IPS-18c (cell line): ENCODE measurements at regions not wholly inside any gene's neighbourhood (a gene's known extent, or its start where the extent isn't known, plus 50 kb on each side); places are given as distances from the start of the nearest gene placed in this dataset.
"Not testable (repeated sequence)": the region's sequence is repeated elsewhere in the genome, so short reads cannot be mapped to it uniquely, and the experiment has no call there.

Source experiments
- H3K4me3 ChIP-seq: 2 replicates; pipeline ENCODE4 v1.7.0; 2013; ENCODE audit warnings: low read depth, mild to moderate bottlenecking, low read length, moderate library complexity; ENCODE audit not compliant: insufficient read depth
- H3K9me3 ChIP-seq: one replicate; pipeline ENCODE4 v1.6.1; 2013; ENCODE audit warnings: mild to moderate bottlenecking, low read length, moderate library complexity; ENCODE audit not compliant: control insufficient read depth, insufficient read depth

DNA sequence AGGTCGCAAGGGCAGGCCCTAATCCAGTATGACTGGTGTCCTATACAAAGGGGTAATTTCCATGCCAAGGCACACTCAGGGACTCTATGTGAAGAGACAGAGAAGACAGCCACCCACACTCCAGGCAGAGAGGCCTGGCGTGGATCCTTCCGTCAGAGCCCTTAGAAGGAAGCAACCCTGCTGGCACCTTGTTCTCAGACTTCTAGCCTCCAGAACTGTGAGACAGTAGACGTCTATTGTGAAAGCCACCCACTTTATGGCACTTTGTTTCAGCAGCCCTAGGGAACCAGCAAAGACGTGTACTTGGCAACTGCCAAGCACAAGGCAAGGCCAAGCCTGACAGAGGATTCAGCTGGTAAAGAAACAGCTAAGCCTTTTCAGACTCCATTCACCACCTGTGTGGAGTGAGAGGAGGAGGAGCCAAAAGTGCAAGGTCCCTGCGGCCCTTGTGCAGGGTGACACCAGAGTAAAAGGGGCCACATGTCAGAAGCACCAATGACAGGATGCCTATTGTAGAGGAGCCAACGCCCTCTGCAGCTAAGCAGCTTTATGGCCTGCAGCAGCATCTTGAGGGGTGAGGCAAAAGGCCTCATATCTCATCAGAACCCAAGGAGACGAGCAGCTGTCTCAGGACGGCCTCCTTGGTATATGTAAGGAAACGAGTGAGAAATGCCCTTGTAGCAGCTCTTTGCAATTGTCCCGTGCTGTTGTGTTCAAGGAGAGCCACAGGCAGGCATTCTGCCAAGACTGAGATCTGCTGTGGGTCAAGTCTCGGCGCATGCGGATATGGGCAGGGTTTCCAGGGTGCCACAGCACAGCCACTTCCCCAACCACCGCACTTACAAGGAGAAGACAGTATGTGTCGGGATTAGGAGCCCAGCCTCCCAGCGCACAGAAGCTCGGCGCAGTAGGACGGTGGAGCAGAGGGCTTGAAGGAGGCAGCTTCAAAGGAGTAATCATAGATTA, 121.5 kb upstream of the LIPC start:
- Histone ChIP-seq H3K4me3 (no peak overlapping the region), H3K9me3 (no peaks in the 10 kb centered on the region)

DNA sequence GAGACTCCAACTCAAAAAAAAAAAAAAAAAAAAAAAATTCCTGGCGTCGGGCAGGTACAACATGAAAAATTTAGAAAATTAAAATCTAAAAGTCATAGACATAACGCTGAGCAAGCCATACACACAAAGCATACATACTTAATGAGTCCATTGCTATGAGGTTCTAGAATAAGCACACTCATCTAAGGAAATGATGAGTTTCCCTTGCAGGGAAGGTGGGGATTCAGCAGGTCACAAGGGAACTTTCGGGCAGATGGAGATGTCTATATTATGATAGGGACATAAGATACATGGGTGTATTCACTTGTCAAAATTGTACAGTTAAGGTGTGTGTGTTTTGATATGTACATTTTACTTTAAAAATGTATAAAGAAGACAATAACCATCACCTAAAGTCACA, 120.2 kb upstream of the LIPC start:
- H3K9me3 ChIP-seq = no peaks in the 10 kb centered on the region
- H3K4me3 ChIP-seq = no peak overlapping the region

DNA sequence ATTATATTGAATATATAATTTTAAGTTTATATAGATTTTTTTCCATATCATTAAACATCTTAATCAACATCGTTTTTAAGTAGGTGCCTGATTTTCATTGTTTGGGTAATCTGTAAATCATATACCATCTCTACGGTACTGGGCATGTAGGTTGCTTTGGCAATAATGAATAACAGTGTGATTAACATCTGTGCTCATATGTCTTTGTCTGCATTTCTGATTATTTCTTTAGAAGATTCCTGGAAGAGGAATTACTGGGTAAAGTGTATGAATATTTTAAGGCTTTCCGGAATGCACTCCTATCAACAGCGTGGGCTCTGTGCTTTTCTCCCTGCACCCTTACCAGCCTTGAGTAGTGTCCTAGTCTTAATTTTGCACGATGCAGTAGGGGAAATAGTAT, 119.8 kb upstream of the LIPC start:
- H3K9me3 ChIP-seq = no peaks in the 10 kb centered on the region
- no peak overlapping the region for H3K4me3 ChIP-seq

DNA sequence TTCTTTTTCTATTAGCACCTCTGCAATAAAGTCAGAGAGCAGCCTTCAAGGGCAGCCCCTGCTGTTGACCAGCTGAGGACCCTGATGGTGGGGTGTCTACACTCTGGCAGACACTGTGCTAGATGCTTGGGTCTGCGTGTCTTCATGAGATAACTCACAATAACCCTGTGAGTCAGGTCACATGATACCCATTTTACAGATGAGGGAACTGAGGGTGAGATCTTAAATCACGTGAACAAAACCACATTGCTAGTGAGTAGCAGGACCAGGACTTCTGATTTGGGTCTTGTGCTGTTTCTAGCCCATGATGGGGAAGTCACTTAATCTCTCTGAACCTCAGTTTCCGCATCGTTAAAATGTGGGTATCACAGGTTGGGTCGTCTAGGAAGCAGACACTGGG, 118.5 kb upstream of the LIPC start:
- Histone ChIP-seq H3K4me3 (no peak overlapping the region), H3K9me3 (no peaks in the 10 kb centered on the region)

DNA sequence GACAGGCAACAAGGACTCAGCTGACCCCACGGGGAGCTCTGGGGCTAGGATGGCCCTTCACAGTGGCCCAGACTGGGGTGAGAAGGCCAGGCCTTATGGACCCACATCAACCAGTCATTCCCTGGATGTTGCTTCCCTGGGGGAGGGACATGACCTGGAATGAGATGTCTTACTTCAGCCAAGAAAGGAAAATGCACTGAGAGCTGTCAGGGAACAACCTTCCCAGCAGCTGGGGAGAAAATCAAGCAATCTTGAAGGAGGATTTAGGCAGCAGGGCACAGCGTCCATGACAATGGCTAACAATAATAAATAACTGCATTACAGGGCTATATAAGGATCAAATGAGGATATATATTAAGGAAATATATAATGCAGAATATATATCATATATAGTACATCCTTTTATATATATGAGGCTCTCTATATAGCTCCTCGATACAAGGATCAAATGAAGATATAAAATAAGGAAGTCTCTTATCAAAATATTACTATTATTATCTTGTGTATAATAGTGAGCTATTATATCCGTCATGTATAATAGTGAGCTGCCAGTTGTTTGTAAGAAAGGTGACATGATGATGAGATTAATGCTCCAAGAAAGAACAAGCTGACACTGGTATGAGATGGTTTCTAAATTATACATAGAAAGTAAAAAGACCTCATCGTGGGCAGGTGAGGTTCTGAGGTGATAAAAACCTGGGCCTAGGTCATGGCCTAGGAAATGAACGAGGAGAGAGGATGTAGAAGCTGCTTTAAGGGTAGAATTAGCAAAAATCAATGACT, 117.8 kb upstream of the LIPC start:
- H3K9me3 ChIP-seq = no peaks in the 10 kb centered on the region

DNA sequence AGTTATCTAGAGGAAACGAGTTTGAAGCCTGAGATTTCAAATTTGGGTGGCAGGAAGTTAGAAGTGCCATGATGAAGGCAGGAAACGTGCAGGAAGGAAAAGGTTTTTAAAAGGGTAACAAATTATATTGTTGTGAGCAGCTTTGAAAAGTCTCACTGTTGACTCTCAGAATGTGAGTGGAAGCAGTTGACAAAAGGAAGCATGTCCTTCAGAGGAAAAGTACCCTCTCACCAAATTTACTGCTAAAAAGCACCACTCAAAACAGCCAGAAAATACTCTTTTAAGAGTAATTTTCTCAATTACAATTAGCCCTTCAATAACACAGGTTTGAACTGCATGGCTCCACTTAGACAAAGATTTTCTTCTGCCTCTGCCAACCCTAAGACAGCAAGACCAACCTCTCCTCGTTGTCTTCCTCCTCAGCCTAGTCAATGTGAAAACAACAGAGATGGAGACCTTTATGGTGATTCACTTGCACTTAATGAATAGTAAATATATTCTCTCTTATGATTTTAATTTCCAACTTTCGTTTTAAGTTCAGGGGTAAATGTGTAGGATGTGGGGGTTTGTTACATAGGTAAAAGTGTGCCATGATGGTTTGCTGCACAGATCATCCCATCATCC, 117.1 kb upstream of the LIPC start:
- no peaks in the 10 kb centered on the region for H3K9me3 ChIP-seq
- no peak overlapping the region for H3K4me3 ChIP-seq

More for the DNA sequence above, 117.8 kb upstream of the LIPC start:
- no peak overlapping the region for H3K4me3 ChIP-seq

DNA sequence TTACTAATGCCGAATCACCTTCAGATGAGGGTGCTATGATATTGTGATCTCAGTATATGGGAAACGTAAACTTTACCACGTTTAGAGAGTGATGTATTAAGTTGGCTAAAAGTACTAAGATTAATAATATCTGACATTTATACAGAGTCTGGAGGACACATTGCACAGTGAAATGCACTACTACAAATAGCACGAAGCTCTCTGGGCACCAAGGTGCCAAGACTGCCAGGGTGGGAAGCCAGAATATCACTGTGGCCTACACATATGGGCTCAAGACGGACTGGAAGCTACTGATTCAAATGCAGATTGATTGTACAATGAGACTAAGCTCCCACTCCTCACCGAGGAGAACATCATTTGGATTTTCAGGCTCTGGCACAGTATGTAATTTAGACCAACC, 113.3 kb upstream of the LIPC start:
- H3K9me3 ChIP-seq = no peaks in the 10 kb centered on the region

DNA sequence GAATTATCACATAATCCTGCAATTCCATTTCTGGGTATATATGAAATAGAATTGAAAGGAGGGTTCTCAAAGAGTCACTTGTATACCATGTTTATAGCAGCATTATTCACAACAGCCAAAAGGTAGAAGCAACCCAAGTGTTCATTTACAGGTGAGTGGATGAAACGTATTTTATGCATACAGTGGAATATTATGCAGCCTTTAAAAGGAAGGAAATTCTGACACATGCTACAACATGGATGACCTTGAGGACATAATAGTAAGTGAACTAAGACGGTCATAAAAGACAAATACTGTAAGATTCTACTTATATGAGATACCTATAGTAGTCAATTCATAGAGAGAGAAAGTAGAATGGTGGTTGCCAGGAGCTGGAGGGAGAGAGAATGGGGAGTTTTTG, 110.8 kb upstream of the LIPC start:
- H3K9me3 ChIP-seq = no peaks in the 10 kb centered on the region
- no peak overlapping the region for H3K4me3 ChIP-seq

More for the DNA sequence above, 113.3 kb upstream of the LIPC start:
- H3K4me3 ChIP-seq = no peak overlapping the region

DNA sequence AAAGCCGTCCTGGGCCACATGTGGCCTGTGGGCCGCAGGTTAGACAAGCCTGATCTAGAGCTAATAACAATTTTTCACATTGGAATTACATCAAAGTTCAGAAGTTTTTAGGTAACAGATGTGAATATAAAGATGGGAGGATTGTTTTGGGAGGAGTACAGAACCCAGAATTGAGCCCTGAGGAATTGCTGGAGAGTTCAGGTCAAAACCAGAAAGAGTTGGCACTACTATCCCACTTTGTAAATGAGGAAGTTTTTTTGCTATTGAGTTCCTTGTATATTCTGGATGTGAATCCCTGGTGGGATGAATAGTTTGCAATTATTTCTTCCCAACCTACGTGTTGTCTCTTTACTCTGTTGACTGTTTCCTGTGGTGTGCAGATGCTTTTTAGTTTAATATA, 109.5 kb upstream of the LIPC start:
- H3K4me3 ChIP-seq = no peak overlapping the region
- H3K9me3 ChIP-seq = no peaks in the 10 kb centered on the region

DNA sequence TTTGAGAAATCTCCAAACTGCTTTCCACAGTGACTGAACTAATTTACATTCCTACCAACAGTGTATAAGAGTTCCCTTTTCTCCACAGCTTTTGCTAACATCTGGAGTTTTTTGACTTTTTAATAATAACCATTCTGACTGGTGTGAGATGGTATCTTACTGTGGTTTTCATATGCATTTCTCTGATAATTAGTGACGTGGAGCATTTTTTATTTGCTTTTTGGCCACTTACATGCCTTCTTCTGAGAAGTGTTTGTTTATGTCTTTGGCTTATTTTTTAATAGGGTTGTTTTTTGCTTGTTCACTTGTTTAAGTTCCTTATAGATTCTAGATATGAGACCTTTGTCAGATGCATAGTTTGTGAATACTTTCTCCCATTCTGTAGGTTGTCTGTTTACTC, 108.5 kb upstream of the LIPC start:
- H3K9me3 ChIP-seq = not testable (repeated sequence)

DNA sequence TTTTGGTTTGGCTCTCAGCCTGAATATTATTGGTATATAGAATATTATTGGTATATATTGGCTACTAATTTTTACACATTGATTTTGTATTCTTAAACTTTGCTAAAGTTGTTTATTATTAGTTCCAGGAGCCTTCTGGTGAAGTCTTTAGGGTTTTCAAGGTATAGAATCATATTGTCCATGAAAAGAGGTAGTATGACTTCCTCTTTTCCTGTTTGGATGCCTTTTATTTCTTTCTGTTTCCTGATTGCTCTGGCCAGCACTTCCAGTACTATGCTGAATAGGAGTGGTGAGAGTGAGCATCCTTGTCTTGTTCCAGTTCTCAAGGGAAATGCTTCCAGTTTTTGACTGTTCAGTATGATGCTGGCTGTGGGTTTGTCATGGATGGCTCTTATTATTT, 107.3 kb upstream of the LIPC start:
- no peak overlapping the region for H3K4me3 ChIP-seq
- H3K9me3 ChIP-seq = no peaks in the 10 kb centered on the region

More for the DNA sequence above, 108.5 kb upstream of the LIPC start:
- not testable (repeated sequence) for H3K4me3 ChIP-seq

DNA sequence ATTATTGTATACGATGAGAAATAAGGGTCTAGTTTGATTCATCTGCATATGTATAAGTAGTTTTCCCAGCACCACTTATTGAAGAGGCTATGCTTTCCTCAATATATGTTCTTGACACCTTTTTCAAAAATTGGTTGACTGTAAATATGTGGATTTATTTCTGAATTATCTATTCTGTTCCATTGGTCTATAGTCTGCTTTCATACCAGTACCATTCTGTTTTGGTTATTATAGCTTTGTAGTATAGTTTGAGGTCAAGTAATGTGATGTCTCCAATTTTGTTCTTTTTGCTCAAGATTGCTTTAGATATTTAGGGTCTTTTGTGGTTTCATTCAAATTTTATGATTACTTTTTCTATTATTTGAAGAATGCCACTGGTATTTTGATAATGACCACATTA, 103.8 kb upstream of the LIPC start:
- H3K4me3 ChIP-seq = no peak overlapping the region
- no peaks in the 10 kb centered on the region for H3K9me3 ChIP-seq

DNA sequence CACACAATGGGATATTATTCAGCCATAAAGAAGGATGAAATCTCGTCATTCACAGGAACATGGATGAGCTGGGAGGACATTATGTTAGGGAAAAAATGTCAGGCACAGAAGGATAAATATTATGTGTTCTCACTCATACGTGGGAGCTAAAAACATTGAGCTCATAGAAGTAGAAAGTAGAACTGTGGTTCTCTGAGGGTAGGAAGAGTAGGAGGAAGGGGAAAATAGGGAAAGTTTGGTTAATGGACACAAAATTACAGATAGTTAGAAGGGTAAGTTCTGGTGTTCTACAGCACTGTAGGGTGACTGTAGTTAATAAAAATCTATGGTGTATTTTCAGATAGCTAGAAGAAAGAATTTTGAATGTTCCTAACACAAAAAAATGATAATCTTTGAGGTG, 102.6 kb upstream of the LIPC start:
- H3K4me3 ChIP-seq = no peak overlapping the region

DNA sequence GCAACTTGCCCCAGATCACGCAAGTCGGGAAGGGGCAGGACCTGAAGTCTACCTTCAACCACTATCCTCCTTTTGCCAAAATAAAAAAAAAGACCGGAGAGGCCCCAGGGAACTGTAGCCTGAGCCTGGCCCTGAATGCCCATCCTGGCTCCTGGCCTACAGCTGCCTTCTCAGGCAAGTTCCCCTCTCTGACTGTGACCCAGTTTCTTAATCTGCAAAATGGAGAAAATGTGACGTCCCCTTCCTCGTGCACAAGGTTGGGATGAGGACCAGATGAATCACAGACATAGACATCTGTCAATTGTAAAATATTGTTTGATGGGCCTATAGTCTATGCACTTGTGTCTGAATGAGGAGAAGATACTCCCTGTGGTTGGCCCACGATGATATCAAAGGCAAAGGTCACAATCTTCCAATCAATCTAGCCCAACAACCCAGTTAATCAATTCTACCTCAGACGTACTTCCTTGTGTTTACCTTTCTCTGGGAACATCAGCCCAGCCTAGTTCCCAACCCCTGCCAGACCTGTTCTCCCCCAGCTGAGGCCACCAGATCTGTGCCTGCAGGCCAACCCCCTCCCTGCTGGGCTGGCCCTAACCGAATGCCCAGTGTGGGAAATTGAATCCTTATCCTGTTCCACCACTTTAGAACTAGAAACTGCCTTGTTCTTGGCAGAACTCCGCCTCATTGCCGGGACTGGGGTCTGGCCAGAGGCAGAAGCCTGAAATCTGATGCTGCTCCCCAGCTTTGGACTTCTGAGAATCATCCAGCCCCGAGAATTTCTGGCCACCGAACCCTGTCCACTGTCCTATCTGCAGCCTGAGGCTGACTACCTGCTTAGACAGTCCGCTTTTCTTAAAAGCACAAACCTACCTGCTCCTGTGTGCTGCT, 101.8 kb upstream of the LIPC start:
- Histone ChIP-seq H3K9me3 (no peaks in the 10 kb centered on the region), H3K4me3 (peak overlapping the region; percentile 15; the same call in 1 of the 2 replicates)

More for the DNA sequence above, 102.6 kb upstream of the LIPC start:
- no peaks in the 10 kb centered on the region for H3K9me3 ChIP-seq

DNA sequence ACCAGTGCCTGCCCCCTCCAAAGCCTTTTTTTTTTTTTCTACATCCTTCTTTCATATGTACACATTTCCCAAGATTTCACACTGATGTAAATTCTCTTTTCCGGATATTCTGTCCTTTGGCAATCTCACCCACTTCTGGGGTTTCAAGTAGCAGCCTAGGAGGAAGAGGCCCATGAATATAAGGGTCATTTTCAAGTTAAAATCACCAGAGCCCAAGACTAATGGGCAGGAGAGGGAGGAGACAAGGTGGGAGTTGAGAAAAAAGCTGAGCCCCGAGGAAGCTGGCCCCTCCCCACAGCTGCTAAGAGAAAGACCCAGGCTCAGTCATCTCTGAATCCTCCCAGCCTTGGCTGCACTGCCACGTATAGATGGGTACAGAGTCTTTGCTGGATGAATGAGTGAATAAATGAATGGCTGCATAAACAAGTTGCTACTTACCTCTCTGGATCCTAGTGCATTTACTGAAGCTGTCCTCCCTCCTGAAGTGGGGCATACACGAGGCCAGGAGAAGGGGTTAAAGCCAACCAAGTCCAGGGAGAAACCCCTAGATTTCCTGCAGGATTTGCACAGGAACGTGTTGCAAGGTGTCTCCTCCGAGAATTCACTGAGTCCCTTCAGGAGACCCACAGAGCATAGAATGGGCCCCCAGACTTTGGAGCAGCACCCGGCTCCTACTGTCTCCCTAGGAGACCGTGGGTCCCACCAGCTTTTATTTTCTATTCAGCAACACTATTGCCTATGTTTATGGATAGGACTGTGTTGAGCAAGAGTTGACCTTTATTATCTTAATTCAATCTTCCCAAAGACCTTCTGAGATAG, 100.8 kb upstream of the LIPC start:
- H3K9me3 ChIP-seq = no peaks in the 10 kb centered on the region
- H3K4me3 ChIP-seq = peak overlapping the region; percentile 15; the same call in 1 of the 2 replicates

DNA sequence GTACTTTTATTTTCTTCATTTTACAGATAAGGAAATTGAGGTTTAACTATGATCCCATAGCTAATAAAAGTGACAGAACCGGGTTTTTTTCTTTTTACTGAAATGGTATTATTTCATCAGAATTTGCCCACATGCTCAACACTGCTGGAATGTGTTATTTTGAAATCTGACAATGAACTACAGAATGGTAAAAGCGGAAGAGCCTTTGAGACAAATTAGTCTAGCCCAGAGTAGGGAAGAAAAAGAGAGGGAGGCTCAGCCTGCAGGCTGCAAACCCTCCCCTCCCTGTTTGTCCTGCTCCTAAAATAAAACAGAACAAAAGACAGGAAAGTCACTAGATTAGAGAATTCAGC, 100.3 kb upstream of the LIPC start:
- Histone ChIP-seq H3K4me3 (no peak overlapping the region), H3K9me3 (no peaks in the 10 kb centered on the region)
